Keratinocyte (primary cell): ENCODE measurements at regions not wholly inside any gene's neighbourhood (a gene's known extent, or its start where the extent isn't known, plus 50 kb on each side); places are given as distances from the start of the nearest gene placed in this dataset.
A peak's percentile ranks its signal among the peaks of the same experiment; 100 is the strongest.

Experiments used
- DNase-seq: peaks from one replicate; pipeline ENCODE4 v3.0.0-alpha.2; 2011; ENCODE audit warnings: low read depth, missing footprints, low spot score
- FAIRE-seq: peaks from 2 replicates; lab custom pipeline; 2011; peaks lifted over from hg19 to GRCh38; lab: Jason Lieb, UNC
- H2AFZ ChIP-seq: 2 replicates; pipeline ENCODE4 v1.6.0; 2012; ENCODE audit warnings: low read length, control low read depth, inconsistent platforms; ENCODE audit not compliant: control insufficient read depth
- H3K27ac ChIP-seq: 2 replicates; pipeline ENCODE4 v1.5.1; 2011; ENCODE audit warnings: low read length; ENCODE audit not compliant: control insufficient read depth, insufficient read depth
- H3K27me3 ChIP-seq: 3 replicates; pipeline ENCODE4 v1.6.0; 2011; ENCODE audit warnings: low read length; ENCODE audit not compliant: control insufficient read depth, insufficient read depth; ENCODE audit errors: extremely low read depth
- H3K36me3 ChIP-seq, 2 experiments: 2 replicates in 1 of 2; 3 replicates in 1 of 2; pipeline ENCODE4 v1.5.1; 2011; ENCODE audit warnings: low read length in 2 of 2, mild to moderate bottlenecking in 1 of 2; ENCODE audit not compliant: control insufficient read depth in 2 of 2, insufficient read depth in 2 of 2; ENCODE audit errors: extremely low read depth in 1 of 2
- H3K4me1 ChIP-seq: 3 replicates; pipeline ENCODE4 v1.5.1; 2011; ENCODE audit warnings: low read length; ENCODE audit not compliant: control insufficient read depth, insufficient read depth; ENCODE audit errors: extremely low read depth
- H3K4me2 ChIP-seq: 3 replicates; pipeline ENCODE4 v1.6.0; 2011; ENCODE audit warnings: low read depth, low read length; ENCODE audit not compliant: control insufficient read depth, insufficient read depth; ENCODE audit errors: extremely low read depth
- H3K4me3 ChIP-seq, 3 experiments: fragments of 200-600 bp in 1 of 3; sonication (generic) in 1 of 3; 2 replicates in 2 of 3; 3 replicates in 1 of 3; pipeline ENCODE4 v1.5.1; 2011 to 2016; ENCODE audit warnings: low read length in 3 of 3, mild to moderate bottlenecking in 3 of 3, control low read depth in 2 of 3, inconsistent platforms in 1 of 3, low read depth in 1 of 3, mixed read lengths in 1 of 3, mixed run types in 1 of 3, moderate library complexity in 1 of 3; ENCODE audit not compliant: control insufficient read depth in 2 of 3, insufficient read depth in 2 of 3; ENCODE audit errors: extremely low read depth in 1 of 3
- H3K79me2 ChIP-seq: 2 replicates; pipeline ENCODE4 v1.6.0; 2012; ENCODE audit warnings: low read length; ENCODE audit not compliant: control insufficient read depth, insufficient read depth
- H3K9ac ChIP-seq: 3 replicates; pipeline ENCODE4 v1.6.0; 2011; ENCODE audit warnings: low read length; ENCODE audit not compliant: control insufficient read depth, insufficient read depth; ENCODE audit errors: extremely low read depth
- H3K9me1 ChIP-seq: 3 replicates; pipeline ENCODE4 v1.6.0; 2011; ENCODE audit warnings: low read length; ENCODE audit not compliant: control insufficient read depth, insufficient read depth; ENCODE audit errors: extremely low read depth
- H3K9me3 ChIP-seq: 2 replicates; pipeline ENCODE4 v1.5.1; 2012; ENCODE audit warnings: low read depth, low read length; ENCODE audit not compliant: control insufficient read depth
- H4K20me1 ChIP-seq: 3 replicates; pipeline ENCODE4 v1.6.0; 2011; ENCODE audit warnings: low read length; ENCODE audit not compliant: control insufficient read depth, insufficient read depth; ENCODE audit errors: extremely low read depth
- CTCF ChIP-seq, 3 experiments: IDR thresholded peaks in 1 of 3; conservative IDR thresholded peaks in 1 of 3; optimal IDR thresholded peaks in 1 of 3; 2 replicates in 2 of 3; 3 replicates in 1 of 3; pipeline versions ENCODE3 to v1.5.1; 2011; ENCODE audit warnings: low read length in 3 of 3, mild to moderate bottlenecking in 3 of 3, moderate library complexity in 2 of 3, control low read depth in 1 of 3, inconsistent platforms in 1 of 3; ENCODE audit not compliant: insufficient read depth in 2 of 3; ENCODE audit errors: extremely low read depth in 1 of 3
- EZH2 ChIP-seq: IDR thresholded peaks from one replicate; pipeline ENCODE4 v1.6.1; 2012; ENCODE audit warnings: inconsistent platforms, mild to moderate bottlenecking, low read length, moderate library complexity
- dilution Hi-C: fragments of 300-500 bp; cut with MboI; formaldehyde crosslinking; loops from one replicate; pipeline ENCODE4 v1.7.0; 2020; ENCODE audit warnings: low sequenced_read_pairs; ENCODE audit not compliant: extremely low pct_ligation_motif_present

- FAIRE-seq (no peak), DNase-seq (no peak)
- TF ChIP-seq EZH2 (no peak), CTCF (optimal IDR thresholded peaks at IDR 0.05 in 1 of 3, IDR thresholded peaks at IDR 0.05 in 1 of 3, conservative IDR thresholded peaks at IDR 0.05 in 1 of 3; ENCODE audit: extremely low read depth in 1 of 3, insufficient read depth in 2 of 3, low read length in 3 of 3) (no peak)
- Histone ChIP-seq H3K4me3 (no peak overlapping the region), H3K79me2 (no peaks in the 10 kb centered on the region), H3K4me1 (peaks cover 12% of the 10 kb centered on the region), H4K20me1 (no peaks in the 10 kb centered on the region), H2AFZ (peak overlapping the region; percentile 17), H3K9ac (no peak overlapping the region), H3K4me2 (peak overlapping the region; percentile 9), H3K36me3 (no peaks in the 10 kb centered on the region), H3K27ac (peak overlapping the region; percentile 30), H3K9me1 (no peaks in the 10 kb centered on the region), H3K9me3 (no peaks in the 10 kb centered on the region), H3K27me3 (no peaks in the 10 kb centered on the region)
- dilution Hi-C loops: no loop called here
Observed at GRCh38 chr2:220332886-220333285, 705.5 kb downstream of the SLC4A3 start.

- H3K36me3 ChIP-seq: no peaks in the 10 kb centered on the region
- H2AFZ ChIP-seq: no peak overlapping the region
- H3K4me2 ChIP-seq: no peak overlapping the region
- H3K9me3 ChIP-seq: no peaks in the 10 kb centered on the region
- H3K27me3 ChIP-seq: no peaks in the 10 kb centered on the region
- H3K4me1 ChIP-seq: peaks cover 12% of the 10 kb centered on the region
- TF ChIP-seq CTCF (optimal IDR thresholded peaks at IDR 0.05 in 1 of 3, IDR thresholded peaks at IDR 0.05 in 1 of 3, conservative IDR thresholded peaks at IDR 0.05 in 1 of 3; ENCODE audit: extremely low read depth in 1 of 3, insufficient read depth in 2 of 3, low read length in 3 of 3): no peak
- TF ChIP-seq EZH2: no peak
- H3K9ac ChIP-seq: no peak overlapping the region
- no peaks in the 10 kb centered on the region for H3K79me2 ChIP-seq
- no peak overlapping the region for H3K4me3 ChIP-seq
- DNase-seq (peak; percentile 1), FAIRE-seq (peak; percentile 5)
- no peak overlapping the region for H3K27ac ChIP-seq
- no peaks in the 10 kb centered on the region for H4K20me1 ChIP-seq
- dilution Hi-C loops: no loop called here
- H3K9me1 ChIP-seq: no peaks in the 10 kb centered on the region
Observed at GRCh38 chr2:220334210-220334609, 706.8 kb downstream of the SLC4A3 start.
